HepG2 (cell line): ENCODE measurements at regions not wholly inside any gene's neighbourhood (a gene's known extent, or its start where the extent isn't known, plus 50 kb on each side); places are given as distances from the start of the nearest gene placed in this dataset.

Experiments
- ATAC-seq: fragments of 200-7000 bp; cut with Tn5 transposase; 3 replicates; pipeline ENCODE4 v1.9.1; 2020; ENCODE audit warnings: mild to moderate bottlenecking, moderate library complexity
- BruUV-seq: library from RNA; stranded (reverse); fragments of 400-500 nt; replicated peaks from 2 replicates; lab custom pipeline; 2021; lab: Mats Ljungman, UMichigan
- CTCF ChIA-PET: fragments of 300-600 bp; formaldehyde crosslinking; extraction: SDS; loops from one replicate; lab custom pipeline; 2021; ENCODE audit warnings: low total read pairs, inconsistent platforms, low intra/inter-chr PET ratio; lab: Yijun Ruan, JAX
- POLR2A ChIA-PET: fragments of 350-600 bp; sonication (Branson Sonifier 250); formaldehyde crosslinking; loops from one replicate; lab custom pipeline; 2020; ENCODE audit warnings: antibody characterized with exemption, inconsistent platforms; lab: Yijun Ruan, JAX
- DNase-seq: peaks from one replicate; pipeline ENCODE4 v3.0.0-alpha.2; 2015; ENCODE audit warnings: low spot score
- FAIRE-seq: peaks from 3 replicates; lab custom pipeline; 2011; peaks lifted over from hg19 to GRCh38; lab: Jason Lieb, UNC
- H2AFZ ChIP-seq: one replicate; pipeline ENCODE4 v1.6.1; 2011; ENCODE audit warnings: low read length, inconsistent platforms
- H3K27ac ChIP-seq: fragments of 300-600 bp; 3 replicates; pipeline ENCODE4 v1.8.0; 2011; ENCODE audit warnings: mixed run types, mild to moderate bottlenecking, mixed read lengths, low read length, inconsistent platforms; ENCODE audit not compliant: insufficient read depth; ENCODE audit errors: extremely low read length
- H3K27me3 ChIP-seq, 2 experiments: fragments of 200-600 bp in 1 of 2; 2 replicates in 1 of 2; 3 replicates in 1 of 2; pipeline versions ENCODE4 v1.6.0 to v1.8.0; 2011; ENCODE audit warnings: low read length in 2 of 2, mild to moderate bottlenecking in 2 of 2, moderate library complexity in 2 of 2, inconsistent platforms in 1 of 2; ENCODE audit not compliant: insufficient read depth in 2 of 2, control insufficient read depth in 1 of 2
- H3K36me3 ChIP-seq, 2 experiments: fragments of 200-600 bp in 1 of 2; replicated peaks in 1 of 2; 2 replicates in 1 of 2; 3 replicates in 1 of 2; pipeline versions ENCODE4 v1.5.1 to v1.8.0; 2011; ENCODE audit warnings: low read length in 2 of 2, inconsistent platforms in 1 of 2; ENCODE audit not compliant: insufficient read depth in 2 of 2, control insufficient read depth in 1 of 2
- H3K4me1 ChIP-seq: 2 replicates; pipeline ENCODE4 v1.5.1; 2012; ENCODE audit warnings: low read length, inconsistent platforms; ENCODE audit not compliant: insufficient read depth
- H3K4me2 ChIP-seq: 2 replicates; pipeline ENCODE4 v1.6.0; 2011; ENCODE audit warnings: low read depth, low read length, inconsistent platforms
- H3K4me3 ChIP-seq, 3 experiments: fragments of 200-600 bp in 1 of 3; sonication (generic), shearing (Covaris generic) in 1 of 3; replicated peaks in 1 of 3; 2 replicates each; pipeline ENCODE4 v1.5.1; 2011 to 2016; ENCODE audit warnings: low read length in 3 of 3, inconsistent platforms in 2 of 3, low read depth in 2 of 3, mild to moderate bottlenecking in 2 of 3, control low read depth in 1 of 3, mixed read lengths in 1 of 3; ENCODE audit not compliant: insufficient read depth in 1 of 3
- H3K79me2 ChIP-seq: one replicate; pipeline ENCODE4 v1.6.1; 2011; ENCODE audit warnings: low read length, inconsistent platforms; ENCODE audit not compliant: insufficient read depth
- H3K9ac ChIP-seq: 2 replicates; pipeline ENCODE4 v1.6.0; 2011; ENCODE audit warnings: mild to moderate bottlenecking, low read depth, low read length, inconsistent platforms; ENCODE audit not compliant: insufficient read depth
- H3K9me3 ChIP-seq: 2 replicates; pipeline ENCODE4 v1.5.1; 2012; ENCODE audit warnings: mild to moderate bottlenecking, low read length
- H4K20me1 ChIP-seq: 2 replicates; pipeline ENCODE4 v1.6.0; 2011; ENCODE audit warnings: inconsistent platforms, mild to moderate bottlenecking, low read length, moderate library complexity; ENCODE audit not compliant: insufficient read depth
- KIAA2018 ChIP-seq: sonication (generic); formaldehyde crosslinking; IDR thresholded peaks from 2 replicates; pipeline ENCODE4 v1.5.0; 2020; ENCODE audit warnings: mild to moderate bottlenecking, missing genetic modification reagents, borderline replicate concordance
- MAFF ChIP-seq: IDR thresholded peaks from 2 replicates; pipeline ENCODE4 v1.6.1; 2011; ENCODE audit warnings: low read depth, low read length, improper control_type of control experiment
- TCF7 ChIP-seq: sonication (generic); IDR thresholded peaks from 2 replicates; pipeline ENCODE4 v1.6.1; 2016; ENCODE audit warnings: antibody characterized with exemption, low read depth
- ZNF292 ChIP-seq: sonication (generic); formaldehyde crosslinking; IDR thresholded peaks from 2 replicates; pipeline ENCODE4 v1.8.1; 2022; ENCODE audit warnings: mild to moderate bottlenecking, low read depth, missing genetic modification reagents, borderline replicate concordance
- ZNF703 ChIP-seq: sonication (generic); formaldehyde crosslinking; IDR thresholded peaks from 2 replicates; pipeline ENCODE4 v1.5.1; 2020; ENCODE audit warnings: missing genetic modification reagents, mild to moderate bottlenecking, moderate library complexity, borderline replicate concordance
- WGBS: methylation state at CpG from one replicate; pipeline ENCODE4 v1.1.6; 2017; ENCODE audit warnings: low lambda C conversion rate; 5-methylcytosine and 5-hydroxymethylcytosine counted together
- in situ Hi-C: cut with HindIII; loops from 2 replicates; pipeline ENCODE4 v1.10.0; 2017; ENCODE audit warnings: low pct_unique_long_range_greater_than_20kb; ENCODE audit not compliant: extremely low pct_ligation_motif_present
- intact Hi-C: fragments of 100-400 bp; cut with micrococcal nuclease; formaldehyde crosslinking; loops from one replicate; pipeline ENCODE4 v1.10.0; 2022; ENCODE audit not compliant: unreplicated experiment

DNA sequence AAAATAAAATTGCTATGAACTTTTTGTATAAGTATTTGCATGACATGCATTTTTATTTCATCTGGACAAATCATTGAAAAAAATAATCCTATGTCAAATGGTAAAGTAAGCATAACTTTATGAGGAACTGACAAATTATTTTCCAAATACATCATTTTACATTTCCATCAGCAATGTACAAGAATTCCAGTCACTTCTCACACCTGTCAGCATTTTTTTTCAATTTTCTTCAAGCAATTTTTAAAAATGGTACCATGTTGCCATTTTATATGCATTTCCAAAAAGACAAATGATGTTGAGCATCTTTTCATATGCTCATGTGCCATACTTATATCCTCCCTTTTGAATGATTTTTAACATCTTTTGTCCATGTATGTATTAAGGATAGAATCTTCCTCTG lies 961.7 kb upstream of the PIK3C3 start (continued):
- no peak for TF ChIP-seq KIAA2018 (CRISPR knock-in tag)
- TF ChIP-seq MAFF: peak; percentile 56; the same call in 1 of the 2 replicates
- no peak for TF ChIP-seq ZNF292 (CRISPR knock-in tag)
- TF ChIP-seq, all 625 proteins: peak for 2

- no peaks in the 10 kb centered on the region for H4K20me1 ChIP-seq
- no peak overlapping the region for H3K9ac ChIP-seq
- no peak overlapping the region for H2AFZ ChIP-seq
- no peak overlapping the region for H3K27ac ChIP-seq
- WGBS: 7% methylated on average over 1 of the region's 1 CpG
- POLR2A ChIA-PET: no interaction called here
- H3K27me3 ChIP-seq: no peaks in the 10 kb centered on the region; a peak in 1 of 5 replicates
- no peaks in the 10 kb centered on the region for H3K4me1 ChIP-seq
- no peak for TF ChIP-seq ZNF703 (CRISPR knock-in tag)
- TF ChIP-seq ZNF292 (CRISPR knock-in tag): no peak
- TF ChIP-seq TCF7: no peak
- TF ChIP-seq, all 625 proteins: peak for 0
- CTCF ChIA-PET: no interaction called here
- Histone ChIP-seq H3K9me3 (no peaks in the 10 kb centered on the region), H3K36me3 (no peaks in the 10 kb centered on the region), H3K4me2 (no peak overlapping the region), H3K4me3 (no peak overlapping the region), H3K79me2 (no peaks in the 10 kb centered on the region)
- in situ Hi-C loops: no loop called here
- intact Hi-C loops: no loop called here
- no TSS peak for BruUV-seq
- ATAC-seq (no peak), FAIRE-seq (no peak), DNase-seq (no peak)
Measured at GRCh38 chr18:40987581-40987980, 967.5 kb upstream of the PIK3C3 start.
